ENCODE measurements at regions not wholly inside any gene's neighbourhood (a gene's known extent, or its start where the extent isn't known, plus 50 kb on each side); places are given as distances from the start of the nearest gene placed in this dataset.

DNA sequence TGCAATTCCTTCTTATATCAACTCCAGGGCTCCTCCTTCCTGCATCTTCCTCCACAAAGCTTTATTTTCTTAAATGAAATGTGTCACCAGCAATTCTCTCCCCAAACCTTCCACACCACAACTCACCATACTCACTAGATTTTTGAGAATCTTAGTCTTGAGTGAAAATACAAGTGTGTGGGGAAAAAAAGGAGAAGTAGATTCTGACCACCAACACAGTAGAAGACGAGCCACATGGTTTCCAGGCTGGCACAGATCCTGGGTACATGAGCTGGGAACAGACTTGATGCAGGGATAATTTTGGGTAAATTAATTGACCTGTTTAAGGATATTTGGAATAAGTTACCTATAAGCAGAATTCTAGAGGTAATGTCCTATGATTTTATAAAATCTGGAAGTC lies 72.8 kb upstream of the KCNJ15 start:
- H3K27ac Mint-ChIP-seq, result no peak overlapping the region
- no peaks in the 10 kb centered on the region for H3K4me1 Mint-ChIP-seq
- CTCF ChIA-PET, result no interaction called here
- POLR2A ChIA-PET, result no interaction called here
- H3K9me3 Mint-ChIP-seq, result peaks cover 9% of the 10 kb centered on the region
- intact Hi-C loops (cut with micrococcal nuclease), result no loop called here
- no peak for ATAC-seq (ENCODE audit: low read depth)
- H3K36me3 Mint-ChIP-seq (ENCODE audit: low read depth), result no peaks in the 10 kb centered on the region
- H3K27me3 Mint-ChIP-seq, result no peaks in the 10 kb centered on the region
- H3K4me3 Mint-ChIP-seq, result no peak overlapping the region
- TF ChIP-seq, protein P1, sequence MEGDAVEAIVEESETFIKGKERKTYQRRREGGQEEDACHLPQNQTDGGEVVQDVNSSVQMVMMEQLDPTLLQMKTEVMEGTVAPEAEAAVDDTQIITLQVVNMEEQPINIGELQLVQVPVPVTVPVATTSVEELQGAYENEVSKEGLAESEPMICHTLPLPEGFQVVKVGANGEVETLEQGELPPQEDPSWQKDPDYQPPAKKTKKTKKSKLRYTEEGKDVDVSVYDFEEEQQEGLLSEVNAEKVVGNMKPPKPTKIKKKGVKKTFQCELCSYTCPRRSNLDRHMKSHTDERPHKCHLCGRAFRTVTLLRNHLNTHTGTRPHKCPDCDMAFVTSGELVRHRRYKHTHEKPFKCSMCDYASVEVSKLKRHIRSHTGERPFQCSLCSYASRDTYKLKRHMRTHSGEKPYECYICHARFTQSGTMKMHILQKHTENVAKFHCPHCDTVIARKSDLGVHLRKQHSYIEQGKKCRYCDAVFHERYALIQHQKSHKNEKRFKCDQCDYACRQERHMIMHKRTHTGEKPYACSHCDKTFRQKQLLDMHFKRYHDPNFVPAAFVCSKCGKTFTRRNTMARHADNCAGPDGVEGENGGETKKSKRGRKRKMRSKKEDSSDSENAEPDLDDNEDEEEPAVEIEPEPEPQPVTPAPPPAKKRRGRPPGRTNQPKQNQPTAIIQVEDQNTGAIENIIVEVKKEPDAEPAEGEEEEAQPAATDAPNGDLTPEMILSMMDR (IDR thresholded peaks at IDR 0.05), result no peak
- no peak for DNase-seq

DNA sequence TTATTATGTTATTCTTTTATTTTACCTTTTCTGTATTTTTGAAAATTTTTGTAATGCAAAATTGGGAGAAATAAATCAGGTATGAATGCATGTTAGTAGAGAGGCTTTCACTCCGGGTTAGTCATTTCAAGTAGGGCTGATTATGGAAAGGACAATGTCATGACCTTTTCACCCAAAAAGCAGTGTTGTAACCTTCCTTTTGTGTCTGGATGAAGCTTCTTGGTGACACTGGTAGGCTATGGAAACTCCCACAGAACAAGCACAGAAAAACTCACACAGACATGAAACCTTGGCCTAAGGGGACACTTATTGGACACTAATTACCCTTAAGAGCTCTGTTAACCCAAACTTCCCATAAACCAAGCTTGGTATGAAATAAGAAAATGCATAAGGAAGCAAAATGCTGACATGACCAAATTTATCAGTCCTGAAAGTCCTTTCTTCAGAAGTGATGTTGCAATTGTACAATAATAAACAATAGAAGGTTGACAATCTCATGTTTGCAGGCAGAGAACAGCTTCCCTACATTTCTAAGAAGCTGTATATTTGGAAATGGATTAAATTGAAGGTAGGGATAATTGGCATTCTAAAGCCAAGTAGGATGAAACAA lies 70.0 kb upstream of the KCNJ15 start:
- Mint-ChIP-seq H3K4me3 (no peak overlapping the region), H3K27ac (no peak overlapping the region), H3K36me3 (ENCODE audit: low read depth) (no peaks in the 10 kb centered on the region), H3K4me1 (no peaks in the 10 kb centered on the region), H3K27me3 (no peaks in the 10 kb centered on the region), H3K9me3 (peaks cover 11% of the 10 kb centered on the region)
- CTCF ChIA-PET, result no interaction called here
- no peak for ATAC-seq (ENCODE audit: low read depth)
- POLR2A ChIA-PET, result no interaction called here
- DNase-seq, result no peak
- intact Hi-C loops (cut with micrococcal nuclease), result no loop called here
- TF ChIP-seq, protein P1 (IDR thresholded peaks at IDR 0.05), result no peak

DNA sequence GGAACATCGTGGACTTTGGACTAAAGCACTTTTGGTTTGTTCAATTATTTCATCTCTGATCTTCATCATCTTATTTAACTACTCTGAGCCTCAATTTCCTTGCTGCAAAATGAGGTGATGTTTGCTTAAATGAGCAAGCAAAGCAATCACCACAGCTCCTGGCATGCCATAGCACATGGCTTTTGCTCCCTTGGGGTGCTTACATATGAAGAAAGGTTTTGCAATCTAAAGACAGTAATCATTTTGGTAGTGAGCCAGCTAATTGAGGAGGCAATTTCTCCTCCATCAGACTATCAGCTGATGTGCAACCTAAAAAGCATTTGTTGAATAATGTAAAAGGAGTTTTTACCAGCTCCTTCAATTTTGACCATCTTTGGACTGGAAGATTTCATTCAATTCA lies 68.8 kb upstream of the KCNJ15 start:
- CTCF ChIA-PET, result no interaction called here
- no peak for ATAC-seq (ENCODE audit: low read depth)
- Mint-ChIP-seq H3K9me3 (peaks cover 10% of the 10 kb centered on the region), H3K4me3 (no peak overlapping the region), H3K4me1 (no peaks in the 10 kb centered on the region), H3K36me3 (ENCODE audit: low read depth) (no peaks in the 10 kb centered on the region), H3K27ac (no peak overlapping the region), H3K27me3 (no peaks in the 10 kb centered on the region)
- intact Hi-C loops (cut with micrococcal nuclease), result no loop called here
- POLR2A ChIA-PET, result no interaction called here
- no peak for DNase-seq
- TF ChIP-seq, protein P1 (IDR thresholded peaks at IDR 0.05), result no peak

DNA sequence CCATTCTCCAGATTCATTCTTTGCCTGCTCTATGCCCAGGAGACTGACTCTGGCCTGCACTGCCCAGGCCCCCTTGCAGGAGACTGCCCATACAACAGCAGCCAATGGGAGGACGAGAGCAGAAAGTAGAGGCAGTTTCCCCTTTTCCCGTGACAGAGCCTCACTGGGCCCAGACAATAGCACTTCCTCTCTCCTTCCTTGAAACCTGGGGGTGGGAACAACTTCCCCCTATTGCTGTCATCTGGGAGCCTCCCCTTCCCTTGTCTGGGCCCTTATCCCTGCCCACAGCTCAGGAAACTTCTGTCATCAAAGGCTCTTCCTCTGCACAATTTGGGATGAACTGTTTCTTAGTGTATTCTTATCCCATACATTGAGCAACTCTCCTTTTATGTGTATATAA lies 60.8 kb upstream of the KCNJ15 start:
- H3K36me3 Mint-ChIP-seq (ENCODE audit: low read depth), result no peaks in the 10 kb centered on the region
- intact Hi-C loops (cut with micrococcal nuclease), result no loop called here
- ChIA-PET CTCF (no interaction called here), POLR2A (no interaction called here)
- no peak overlapping the region for H3K27ac Mint-ChIP-seq
- no peaks in the 10 kb centered on the region for H3K4me1 Mint-ChIP-seq
- DNase-seq (no peak), ATAC-seq (ENCODE audit: low read depth) (no peak)
- TF ChIP-seq, protein P1 (IDR thresholded peaks at IDR 0.05), result no peak
- H3K27me3 Mint-ChIP-seq, result no peaks in the 10 kb centered on the region
- H3K4me3 Mint-ChIP-seq, result no peak overlapping the region
- peaks cover 17% of the 10 kb centered on the region for H3K9me3 Mint-ChIP-seq

DNA sequence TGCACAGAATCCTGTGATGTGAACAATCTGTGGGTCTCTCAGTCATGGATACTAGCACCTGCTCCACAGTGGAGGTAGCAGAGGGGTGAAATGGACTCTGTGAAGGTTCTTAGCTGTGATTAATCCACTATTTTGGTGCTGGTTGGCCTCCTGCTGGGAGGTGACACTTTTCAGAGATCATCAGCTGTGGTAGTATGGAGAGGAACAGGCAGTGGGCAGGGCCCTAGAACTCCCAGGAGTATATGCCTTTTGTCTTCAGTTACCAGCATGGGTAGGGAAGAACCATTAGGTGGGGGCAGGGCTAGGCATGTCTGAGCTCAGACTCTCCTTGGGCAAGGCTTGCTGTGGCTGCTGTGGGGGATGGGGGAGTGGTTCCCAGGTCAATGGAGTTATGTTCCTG lies 54.0 kb upstream of the KCNJ15 start:
- ChIA-PET POLR2A (no interaction called here), CTCF (no interaction called here)
- peaks cover 2% of the 10 kb centered on the region for H3K27me3 Mint-ChIP-seq
- H3K9me3 Mint-ChIP-seq, result peaks cover 6% of the 10 kb centered on the region
- intact Hi-C loops (cut with micrococcal nuclease), result no loop called here
- no peak for ATAC-seq (ENCODE audit: low read depth)
- no peaks in the 10 kb centered on the region for H3K36me3 Mint-ChIP-seq (ENCODE audit: low read depth)
- TF ChIP-seq, protein P1 (IDR thresholded peaks at IDR 0.05), result no peak
- no peak overlapping the region for H3K27ac Mint-ChIP-seq
- no peaks in the 10 kb centered on the region for H3K4me1 Mint-ChIP-seq
- no peak overlapping the region for H3K4me3 Mint-ChIP-seq
- no peak for DNase-seq

Measured in activated B cell treated with CpG ODN at 0.5 μM for 24 hours (primary cell).